ENCODE measurements at regions not wholly inside any gene's neighbourhood (a gene's known extent, or its start where the extent isn't known, plus 50 kb on each side); places are given as distances from the start of the nearest gene placed in this dataset.

- Mint-ChIP-seq H3K27me3 (ENCODE audit: unreplicated experiment) (peaks cover 2% of the 10 kb centered on the region), H3K9me3 (ENCODE audit: unreplicated experiment) (no peaks in the 10 kb centered on the region), H3K4me1 (ENCODE audit: unreplicated experiment) (peaks cover 2% of the 10 kb centered on the region), H3K27ac (ENCODE audit: unreplicated experiment) (no peak overlapping the region), H3K36me3 (ENCODE audit: low read depth, unreplicated experiment) (no peaks in the 10 kb centered on the region), H3K4me3 (ENCODE audit: unreplicated experiment) (no peak overlapping the region)
- DNase-seq (ENCODE audit: low spot score), result no peak
- no peak for TF ChIP-seq CTCF (IDR thresholded peaks at IDR 0.05; ENCODE audit: unreplicated experiment)
Observed at GRCh38 chr3:65178703-65179102, 490.9 kb upstream of the ADAMTS9 start.

- no peak for DNase-seq (ENCODE audit: low spot score)
- Mint-ChIP-seq H3K27ac (ENCODE audit: unreplicated experiment) (no peak overlapping the region), H3K36me3 (ENCODE audit: low read depth, unreplicated experiment) (no peaks in the 10 kb centered on the region), H3K27me3 (ENCODE audit: unreplicated experiment) (peaks cover 2% of the 10 kb centered on the region), H3K4me3 (ENCODE audit: unreplicated experiment) (no peak overlapping the region), H3K4me1 (ENCODE audit: unreplicated experiment) (peaks cover 2% of the 10 kb centered on the region), H3K9me3 (ENCODE audit: unreplicated experiment) (no peaks in the 10 kb centered on the region)
- no peak for TF ChIP-seq CTCF (IDR thresholded peaks at IDR 0.05; ENCODE audit: unreplicated experiment)
Observed at GRCh38 chr3:65177960-65178376, 490.2 kb upstream of the ADAMTS9 start.

- no peak for DNase-seq (ENCODE audit: low spot score)
- H3K27me3 Mint-ChIP-seq (ENCODE audit: unreplicated experiment), result peaks cover 1% of the 10 kb centered on the region
- H3K9me3 Mint-ChIP-seq (ENCODE audit: unreplicated experiment), result no peaks in the 10 kb centered on the region
- no peak for TF ChIP-seq CTCF (IDR thresholded peaks at IDR 0.05; ENCODE audit: unreplicated experiment)
- no peak overlapping the region for H3K27ac Mint-ChIP-seq (ENCODE audit: unreplicated experiment)
- H3K4me1 Mint-ChIP-seq (ENCODE audit: unreplicated experiment), result peaks cover 10% of the 10 kb centered on the region
- no peaks in the 10 kb centered on the region for H3K36me3 Mint-ChIP-seq (ENCODE audit: low read depth, unreplicated experiment)
- H3K4me3 Mint-ChIP-seq (ENCODE audit: unreplicated experiment), result no peak overlapping the region
Observed at GRCh38 chr3:65174713-65175112, 486.9 kb upstream of the ADAMTS9 start.

- no peak for DNase-seq (ENCODE audit: low spot score)
- no peaks in the 10 kb centered on the region for H3K9me3 Mint-ChIP-seq (ENCODE audit: unreplicated experiment)
- TF ChIP-seq CTCF (IDR thresholded peaks at IDR 0.05; ENCODE audit: unreplicated experiment), result no peak
- peaks cover 15% of the 10 kb centered on the region for H3K4me1 Mint-ChIP-seq (ENCODE audit: unreplicated experiment)
- H3K4me3 Mint-ChIP-seq (ENCODE audit: unreplicated experiment), result no peak overlapping the region
- H3K27me3 Mint-ChIP-seq (ENCODE audit: unreplicated experiment), result no peaks in the 10 kb centered on the region
- no peak overlapping the region for H3K27ac Mint-ChIP-seq (ENCODE audit: unreplicated experiment)
- no peaks in the 10 kb centered on the region for H3K36me3 Mint-ChIP-seq (ENCODE audit: low read depth, unreplicated experiment)
Observed at GRCh38 chr3:65173841-65174240, 486.0 kb upstream of the ADAMTS9 start.

GRCh38 chr3:65172209-65172608 lies 484.4 kb upstream of the ADAMTS9 start:
- H3K27ac Mint-ChIP-seq (ENCODE audit: unreplicated experiment), result no peak overlapping the region
- no peaks in the 10 kb centered on the region for H3K9me3 Mint-ChIP-seq (ENCODE audit: unreplicated experiment)
- no peaks in the 10 kb centered on the region for H3K27me3 Mint-ChIP-seq (ENCODE audit: unreplicated experiment)
- DNase-seq (ENCODE audit: low spot score), result no peak
- peaks cover 30% of the 10 kb centered on the region for H3K4me1 Mint-ChIP-seq (ENCODE audit: unreplicated experiment)
- no peak overlapping the region for H3K4me3 Mint-ChIP-seq (ENCODE audit: unreplicated experiment)
- TF ChIP-seq CTCF (IDR thresholded peaks at IDR 0.05; ENCODE audit: unreplicated experiment), result no peak
- no peaks in the 10 kb centered on the region for H3K36me3 Mint-ChIP-seq (ENCODE audit: low read depth, unreplicated experiment)

Measured in endothelial cell (in vitro differentiated cells).